Stimulated activated CD4-positive, alpha-beta T cell treated with anti-CD3 and anti-CD28 coated beads, TNF-alpha, amount 100 ng/mL, for 1 hour (primary cell): ENCODE measurements at regions not wholly inside any gene's neighbourhood (a gene's known extent, or its start where the extent isn't known, plus 50 kb on each side); places are given as distances from the start of the nearest gene placed in this dataset.

Experiments
- DNase-seq, 3 donors: peaks; one replicate each; pipeline ENCODE4 v3.0.0-alpha.2; 2020; ENCODE audit warnings: low read depth in 3 of 3, low spot score in 1 of 3

DNA sequence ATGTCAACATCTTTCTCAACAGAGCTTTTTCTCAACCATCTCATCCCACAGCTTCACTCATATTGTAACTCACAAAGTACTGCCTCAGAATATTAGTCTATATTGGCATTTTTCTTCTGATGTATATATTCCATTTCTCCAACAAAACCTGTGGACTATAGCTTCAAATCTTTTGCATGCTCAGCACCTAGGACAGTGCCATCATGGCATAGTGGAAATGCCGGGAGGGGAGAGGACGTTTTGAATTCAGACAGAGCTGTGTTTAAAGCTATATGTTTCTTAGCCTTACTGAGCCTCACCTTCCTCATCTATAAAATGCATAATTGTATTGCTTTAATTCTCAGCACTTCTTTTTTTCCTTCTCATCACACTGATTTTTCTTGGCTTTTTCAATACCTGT is 452.6 kb downstream of the GALC start:
- DNase-seq: no peak

DNA sequence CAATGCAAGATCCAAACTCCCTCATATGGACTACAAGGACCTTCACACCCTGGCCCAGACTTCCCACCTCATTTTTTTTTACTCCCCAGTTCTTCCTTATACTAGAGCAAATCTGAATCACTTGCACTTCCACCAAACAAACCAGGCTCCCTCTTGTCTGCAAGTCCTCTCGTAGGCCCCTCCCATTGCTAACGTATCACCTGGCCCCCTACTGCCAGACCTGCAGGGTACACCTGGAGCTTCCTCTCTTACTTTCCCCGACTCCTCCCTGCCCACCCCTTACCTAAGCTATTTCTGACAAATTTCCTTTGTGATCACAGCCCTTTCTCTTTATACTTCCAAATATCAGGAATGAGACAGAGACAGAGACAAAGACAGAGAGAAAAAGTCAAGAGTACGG is 463.9 kb downstream of the GALC start:
- DNase-seq: no peak

DNA sequence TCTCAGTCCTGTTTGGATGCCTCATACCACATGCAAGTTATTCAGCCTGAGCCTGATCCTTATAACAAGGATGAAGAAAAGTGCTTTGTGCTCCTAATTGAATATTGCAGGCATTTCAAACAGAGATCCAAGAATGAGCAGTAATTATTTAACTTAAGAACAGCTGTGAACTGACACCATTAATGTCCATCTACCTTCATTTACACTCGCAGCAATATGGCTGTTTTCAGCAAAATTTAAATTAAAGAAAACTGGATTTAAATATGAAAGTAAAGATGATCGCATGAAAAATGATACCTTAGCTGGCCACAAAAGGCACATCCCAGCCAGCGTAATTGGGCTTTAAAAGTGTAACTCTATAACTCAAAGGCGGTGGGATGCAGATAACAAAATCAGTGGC is 466.3 kb downstream of the GALC start:
- no peak for DNase-seq

DNA sequence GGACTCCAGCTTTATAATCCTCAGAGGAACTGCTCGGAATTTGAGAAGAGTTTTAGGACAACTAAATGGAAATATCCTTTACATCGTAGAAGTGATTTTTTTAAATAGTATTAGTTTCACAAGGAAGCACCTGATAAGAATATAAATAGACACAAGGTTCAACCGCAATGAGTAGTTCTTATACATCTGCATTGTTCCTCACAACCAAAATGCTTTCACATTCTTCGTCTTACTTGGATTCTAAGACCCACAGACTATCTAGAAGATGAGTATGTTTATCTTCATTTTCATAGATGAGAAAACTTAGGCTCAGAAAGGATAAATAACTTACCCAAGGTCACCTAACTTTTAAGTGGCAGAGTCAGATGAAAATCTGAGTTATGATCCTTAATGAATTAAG is 469.0 kb downstream of the GALC start:
- DNase-seq: no peak

DNA sequence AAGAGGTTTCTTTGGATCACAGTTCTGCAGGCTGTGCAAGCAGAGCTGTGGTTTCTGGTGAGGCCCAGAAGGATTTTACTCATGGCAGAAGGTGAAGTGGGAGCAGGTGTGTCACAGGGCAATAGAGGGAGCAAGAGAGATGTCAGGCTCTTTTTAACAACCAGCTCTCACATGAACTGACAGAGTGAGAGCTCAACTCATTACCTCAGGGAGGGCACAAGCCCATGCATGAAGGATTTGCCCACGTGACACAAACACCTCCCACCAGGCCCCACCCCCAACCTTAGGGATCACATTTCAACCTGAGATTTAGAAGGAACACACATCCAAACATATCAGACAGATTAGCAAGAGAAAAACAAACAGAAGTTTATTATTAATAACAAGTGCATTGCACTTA is 470.4 kb downstream of the GALC start:
- no peak for DNase-seq

DNA sequence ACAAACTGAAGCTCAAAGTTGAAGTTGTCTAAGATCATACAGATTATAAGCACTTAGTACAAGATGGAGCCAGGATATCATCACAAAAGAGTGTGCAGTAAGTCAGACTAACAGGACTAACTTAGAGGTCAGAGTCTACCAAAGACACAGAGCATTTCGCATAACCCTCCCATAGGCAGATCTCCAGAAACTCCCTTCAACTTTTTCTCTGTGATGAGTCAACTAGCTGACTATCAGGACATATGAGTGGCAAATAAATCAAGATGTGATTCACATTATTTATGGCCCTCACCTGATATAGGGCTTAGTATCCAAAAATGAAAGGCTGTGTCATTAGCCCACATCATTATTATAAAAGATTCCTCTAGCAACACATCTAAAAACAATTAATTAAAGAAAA is 484.6 kb downstream of the GALC start:
- DNase-seq: no peak

DNA sequence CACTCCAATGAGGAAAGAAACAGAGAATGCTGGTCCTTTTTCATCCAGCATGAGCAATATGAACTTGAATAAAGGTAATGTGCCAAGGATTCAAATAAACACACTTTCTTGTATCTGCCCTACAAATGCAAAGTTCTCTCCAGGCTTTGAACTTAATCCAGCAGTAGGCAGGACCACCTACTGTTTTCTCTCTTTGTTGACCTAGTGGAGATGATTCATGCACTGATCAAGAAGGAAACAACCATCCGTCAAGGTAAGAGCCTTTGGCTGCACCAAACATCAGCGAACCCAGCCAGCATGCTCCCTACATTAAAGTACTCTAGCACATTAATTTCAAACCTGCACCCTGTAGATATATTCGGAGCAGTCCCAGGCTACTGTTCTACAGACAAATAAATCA is 489.3 kb downstream of the GALC start:
- DNase-seq: no peak

DNA sequence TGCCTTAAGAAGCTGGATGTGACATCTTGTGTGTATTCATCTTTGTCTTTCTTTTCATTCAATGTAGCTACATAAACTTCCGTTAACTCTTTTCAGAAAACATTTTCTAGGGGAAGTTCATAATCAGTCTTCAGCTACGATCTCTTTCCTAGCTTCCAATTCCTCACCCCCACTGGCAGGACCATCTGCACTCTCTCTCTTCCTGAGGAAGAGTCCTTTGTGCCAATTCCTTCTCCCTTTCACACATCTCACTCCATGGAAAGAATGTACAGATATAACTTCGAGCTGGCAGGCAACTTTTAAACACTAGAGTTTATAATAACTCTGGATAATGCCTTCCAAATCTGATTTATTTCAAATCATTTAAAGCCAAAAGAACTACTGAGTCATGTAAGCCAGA is 495.7 kb downstream of the GALC start:
- no peak for DNase-seq

DNA sequence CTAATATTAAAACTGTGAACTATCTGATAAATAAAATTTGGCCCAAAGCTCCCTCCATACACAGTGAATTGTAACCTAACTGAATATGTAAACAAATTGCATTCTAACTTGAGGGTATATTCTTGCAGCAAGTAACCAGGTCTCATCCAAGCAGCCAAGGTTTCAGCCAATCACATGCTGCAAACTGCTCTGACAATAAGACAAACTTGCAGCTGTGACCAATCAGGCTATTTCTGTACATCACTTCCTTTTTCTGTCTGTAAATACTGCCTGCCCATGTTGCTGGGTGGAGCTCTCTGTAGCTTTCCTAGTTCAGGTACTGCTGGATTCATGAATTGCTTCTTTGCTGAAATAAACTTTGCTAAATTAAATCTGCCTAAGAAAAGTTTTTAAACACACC is 499.0 kb downstream of the GALC start:
- DNase-seq: no peak

DNA sequence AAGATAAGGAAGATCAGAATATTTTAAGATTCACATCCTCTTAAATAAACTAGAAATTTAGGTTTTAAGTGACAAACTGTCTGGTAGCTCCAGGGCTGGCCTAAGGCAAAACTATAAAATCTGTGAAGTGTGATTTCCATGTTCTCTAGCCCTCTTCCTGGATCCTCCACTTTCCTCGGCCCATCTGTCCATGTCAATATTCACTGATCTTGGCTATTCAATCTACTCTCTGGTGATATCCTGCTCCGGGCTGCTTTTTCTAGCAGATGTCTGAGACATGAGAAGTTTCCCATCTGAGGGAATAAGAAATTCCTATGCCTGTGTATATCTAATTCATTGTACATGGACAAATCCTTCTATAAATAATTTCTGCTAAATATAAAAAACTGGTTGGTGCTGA is 500.4 kb downstream of the GALC start:
- DNase-seq: no peak

DNA sequence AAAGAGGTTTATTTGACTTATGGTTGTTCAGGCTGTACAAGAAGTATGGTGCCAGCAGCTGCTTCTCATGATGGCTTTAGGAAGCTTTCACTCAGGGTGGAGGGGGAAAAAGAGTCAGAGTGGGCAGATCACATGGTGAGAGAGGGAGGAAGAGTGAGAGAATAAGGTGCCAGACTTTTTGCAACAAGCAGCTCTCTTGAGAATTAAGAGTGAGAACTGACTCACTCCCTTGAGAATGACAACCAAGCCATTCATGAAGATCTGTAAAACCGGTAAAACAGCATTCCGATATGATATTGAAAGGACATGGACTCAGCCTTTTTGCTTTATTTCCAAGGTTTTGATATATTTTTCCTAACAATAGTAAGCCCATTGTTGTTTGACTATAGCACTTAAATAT is 501.2 kb downstream of the GALC start:
- no peak for DNase-seq

DNA sequence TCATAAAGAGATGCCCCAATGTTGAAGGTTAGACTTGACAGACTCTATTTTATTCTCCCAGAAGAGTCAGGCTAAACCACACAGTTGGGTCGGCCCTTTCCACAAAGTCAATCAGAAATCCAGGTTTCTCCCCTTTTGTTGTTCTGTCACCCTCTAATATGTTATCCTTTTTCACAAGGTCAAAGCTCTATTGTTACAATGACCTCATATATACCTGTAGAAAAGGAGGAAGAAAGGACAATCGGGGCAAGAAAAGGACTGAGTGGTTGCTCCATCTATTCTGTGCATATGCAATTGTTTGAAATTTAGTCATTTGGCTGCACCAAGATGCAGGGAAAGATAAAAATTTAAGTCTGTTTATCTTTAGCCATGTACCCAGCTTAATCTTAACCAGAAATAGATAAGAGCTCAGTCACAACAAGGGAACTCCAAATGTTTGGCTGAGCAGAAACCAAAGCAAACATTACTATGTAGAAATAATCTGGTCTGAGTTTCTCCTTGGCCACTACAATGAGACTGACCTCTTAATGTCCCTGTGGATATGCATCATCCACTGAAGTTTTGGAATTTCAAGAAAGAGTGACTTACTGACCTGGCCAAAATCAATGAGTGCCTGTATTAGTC is 503.7 kb downstream of the GALC start:
- DNase-seq: no peak

DNA sequence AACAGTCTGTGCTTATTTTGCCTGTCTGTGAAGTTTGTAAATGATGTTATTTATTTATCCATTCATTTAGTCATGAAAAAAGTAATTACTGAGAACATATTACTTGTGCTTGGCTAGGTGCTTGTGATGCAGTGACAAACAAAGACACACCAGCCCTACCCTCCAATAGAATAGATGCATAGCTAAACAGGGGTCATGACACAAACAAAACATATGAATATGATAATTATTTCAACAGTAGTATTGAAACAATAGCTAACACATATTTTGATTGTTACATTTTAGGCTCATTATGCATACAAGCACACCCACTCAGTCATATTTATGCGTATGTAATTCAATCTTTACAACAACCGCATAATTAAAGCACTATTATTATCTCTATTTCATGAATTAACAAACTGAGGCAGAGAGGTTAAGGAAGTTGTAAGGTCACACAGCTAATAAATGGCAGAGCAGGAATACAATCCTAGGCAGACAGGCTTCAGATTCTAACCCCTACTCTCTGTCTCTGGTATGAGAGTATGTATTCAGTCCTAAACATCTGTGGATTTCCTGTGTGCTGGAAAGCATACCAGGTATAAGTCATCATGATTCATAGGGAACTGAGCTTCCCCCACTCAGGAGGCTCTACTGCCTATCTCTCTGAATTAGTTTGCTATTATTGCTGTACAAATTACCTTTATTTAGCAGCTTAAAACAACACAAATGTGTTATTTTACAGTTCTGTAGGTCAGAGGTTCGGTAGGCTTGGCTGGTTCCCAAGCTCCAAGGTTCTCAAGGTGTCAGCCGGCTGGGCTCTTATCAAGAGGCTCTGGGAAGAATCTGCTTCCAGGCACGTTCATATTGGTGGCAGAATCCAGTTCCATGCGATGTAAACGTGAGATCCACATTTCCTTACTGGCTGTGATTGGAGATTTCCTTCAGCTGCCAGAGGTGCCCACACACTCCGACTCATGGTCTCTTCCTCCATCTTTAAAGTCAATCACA is 509.4 kb downstream of the GALC start:
- no peak for DNase-seq

DNA sequence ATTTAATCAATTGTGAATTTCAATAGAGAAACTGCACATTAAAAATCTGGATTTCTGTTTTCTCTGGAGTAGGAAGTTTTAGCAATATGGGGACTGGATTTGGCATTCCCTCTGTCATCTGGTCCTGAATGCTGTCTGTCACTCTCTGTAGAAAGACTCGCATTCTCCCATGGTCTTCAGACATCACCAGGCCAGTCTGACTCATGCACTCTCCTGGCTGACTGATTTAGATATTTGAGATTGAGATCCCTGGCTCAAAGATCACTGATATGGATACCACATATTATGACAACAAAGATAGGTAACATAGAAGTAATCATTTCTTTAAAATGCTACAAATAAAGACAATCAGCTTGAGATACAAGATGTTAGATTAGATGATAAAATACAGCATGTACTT is 524.5 kb downstream of the GALC start:
- DNase-seq: no peak

DNA sequence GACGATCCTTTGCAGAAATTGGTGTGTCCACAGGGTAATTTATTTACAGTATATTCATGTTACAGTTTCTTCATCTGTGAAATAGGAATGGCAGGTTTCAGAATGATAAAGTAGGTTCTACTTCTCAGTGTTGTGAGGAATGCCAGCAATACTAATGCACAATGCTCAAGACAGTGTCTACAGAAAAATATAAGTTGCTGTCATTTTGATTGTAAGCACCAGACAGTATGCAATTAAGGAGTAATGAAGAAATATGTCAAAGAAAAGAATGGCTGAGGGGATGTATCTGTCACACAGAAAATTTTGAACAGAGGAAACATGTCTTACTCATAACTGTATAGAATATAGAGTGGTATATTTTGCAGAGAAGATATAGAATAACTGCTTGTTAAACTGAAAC is 525.4 kb downstream of the GALC start:
- DNase-seq: no peak

DNA sequence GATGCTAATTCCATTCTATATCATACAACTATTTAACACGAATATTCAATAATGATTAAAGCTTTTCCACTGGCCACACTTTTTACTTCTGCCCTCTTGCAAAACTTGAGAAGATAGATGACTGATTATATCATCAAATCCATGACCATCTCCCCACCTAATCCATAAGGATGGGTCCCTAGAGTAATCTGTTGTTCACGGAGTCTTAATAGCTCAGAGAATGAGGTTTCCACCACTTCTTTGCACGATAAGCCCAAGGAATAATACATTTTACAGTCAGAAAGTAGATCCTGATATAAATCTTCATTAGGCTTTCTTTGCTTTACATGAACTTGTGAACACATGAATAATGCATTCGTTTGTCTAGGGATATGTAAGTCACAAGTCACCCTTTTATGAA is 527.2 kb downstream of the GALC start:
- no peak for DNase-seq

DNA sequence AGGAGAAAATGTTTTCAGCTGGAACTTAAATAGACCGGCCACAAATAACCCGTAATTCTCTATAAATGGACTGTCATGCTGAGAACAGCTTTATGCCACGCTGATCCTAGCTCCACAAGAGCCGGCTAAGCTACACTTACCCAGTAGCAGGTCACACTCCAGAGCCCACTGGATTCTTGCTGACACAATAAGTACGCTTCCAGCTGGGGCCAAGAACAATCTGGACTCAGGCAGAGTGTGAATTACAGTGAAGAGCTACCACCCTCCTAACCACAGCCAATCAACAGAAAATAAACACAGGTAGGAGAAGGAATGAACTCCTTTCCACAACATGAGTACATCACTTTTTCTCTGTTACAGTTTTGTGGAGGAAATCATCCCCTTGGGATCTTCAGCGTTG is 531.3 kb downstream of the GALC start:
- no peak for DNase-seq

DNA sequence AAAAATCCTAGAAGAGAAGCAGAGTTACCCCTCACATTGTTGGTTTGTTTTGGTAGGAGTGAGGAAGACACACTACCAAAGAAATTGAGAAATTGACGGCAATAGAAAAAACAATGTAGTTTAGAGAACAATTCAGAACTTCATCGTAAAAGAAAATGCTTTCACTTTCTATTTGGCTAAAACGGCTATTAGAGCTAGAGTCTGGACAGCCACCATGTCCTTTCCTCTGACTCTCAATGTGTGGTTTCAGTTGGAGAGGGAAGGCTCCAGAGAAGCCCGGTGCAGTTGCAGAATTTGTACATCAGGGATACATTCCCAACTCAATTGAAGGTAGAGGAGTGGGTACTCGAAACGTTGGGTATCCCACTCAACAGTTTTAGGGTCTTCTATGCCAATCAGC is 535.3 kb downstream of the GALC start:
- DNase-seq: no peak

DNA sequence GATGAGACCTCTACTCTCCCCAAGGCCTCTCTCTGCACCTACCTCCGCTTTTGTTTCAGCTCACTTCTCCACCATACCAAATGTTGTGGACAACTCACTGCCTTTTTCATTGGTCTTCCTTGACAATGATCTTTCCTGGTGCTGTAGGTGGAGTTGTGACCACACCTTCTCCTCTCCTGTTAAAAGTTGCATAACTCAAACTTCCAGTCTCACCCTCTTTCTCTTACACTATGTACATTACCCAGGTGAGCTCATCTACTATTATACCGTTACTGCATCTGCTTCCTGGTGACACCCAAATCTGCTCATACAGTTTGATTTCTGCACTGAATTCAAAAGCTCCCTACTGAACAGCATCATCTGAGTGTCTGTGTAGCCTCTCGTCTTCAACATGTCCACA is 542.8 kb downstream of the GALC start:
- no peak for DNase-seq

DNA sequence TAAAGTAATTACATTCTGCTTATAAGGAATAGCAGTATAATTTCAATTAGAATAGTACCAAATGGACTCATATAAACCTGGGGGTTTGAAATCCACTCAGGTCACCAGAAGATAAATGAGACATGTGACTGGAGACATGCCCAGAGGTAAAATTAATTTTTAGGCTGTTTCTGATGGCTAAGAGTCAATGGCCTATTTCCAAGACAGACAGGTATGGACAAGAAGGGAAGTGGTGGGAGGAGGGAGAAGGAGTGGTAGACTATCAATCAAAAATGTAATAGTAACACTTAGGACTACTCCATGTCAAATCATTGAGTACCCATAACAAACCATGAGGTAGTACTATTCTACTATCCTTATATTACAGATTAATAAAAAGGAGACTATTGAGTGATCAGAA is 544.0 kb downstream of the GALC start:
- no peak for DNase-seq

DNA sequence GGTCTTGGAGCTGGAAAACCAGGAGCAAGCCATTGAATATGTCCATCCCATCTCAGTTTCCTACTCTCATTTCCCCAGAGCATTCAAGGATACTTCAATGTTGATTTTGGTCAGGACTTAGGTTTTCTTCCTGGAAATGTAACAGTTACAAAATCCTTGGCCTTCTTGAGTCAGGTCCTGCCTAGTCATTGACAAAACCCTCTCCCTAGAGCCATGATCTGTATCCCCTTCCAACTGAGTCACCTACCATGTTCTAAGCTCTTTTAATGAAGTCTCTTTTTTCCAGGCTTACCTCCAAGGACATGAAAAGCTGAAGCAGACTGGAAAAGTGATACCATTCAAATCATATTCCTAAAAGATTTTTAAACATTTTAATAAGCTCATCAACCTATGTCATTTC is 549.2 kb downstream of the GALC start:
- DNase-seq: no peak

DNA sequence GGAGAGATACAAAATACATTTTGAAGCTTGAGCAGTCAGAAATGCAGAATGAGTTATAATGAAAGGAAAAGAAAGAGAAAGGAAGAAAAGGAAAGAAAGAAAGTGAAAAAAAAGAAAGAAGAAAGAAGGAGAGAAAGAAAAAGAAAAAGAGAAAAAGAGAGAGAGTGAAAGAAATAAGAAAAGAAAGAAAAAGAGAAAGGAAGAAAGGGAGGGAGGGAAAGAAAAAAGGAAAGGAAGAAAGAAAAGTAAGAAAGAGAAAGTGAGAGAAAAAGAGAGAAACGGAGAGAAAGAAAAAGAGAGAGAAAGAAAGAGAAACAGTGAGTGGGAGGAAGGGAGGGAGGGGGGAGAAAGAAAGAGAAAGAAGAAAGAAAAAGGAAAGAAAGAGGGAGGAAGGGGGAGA is 549.9 kb downstream of the GALC start:
- no peak for DNase-seq

DNA sequence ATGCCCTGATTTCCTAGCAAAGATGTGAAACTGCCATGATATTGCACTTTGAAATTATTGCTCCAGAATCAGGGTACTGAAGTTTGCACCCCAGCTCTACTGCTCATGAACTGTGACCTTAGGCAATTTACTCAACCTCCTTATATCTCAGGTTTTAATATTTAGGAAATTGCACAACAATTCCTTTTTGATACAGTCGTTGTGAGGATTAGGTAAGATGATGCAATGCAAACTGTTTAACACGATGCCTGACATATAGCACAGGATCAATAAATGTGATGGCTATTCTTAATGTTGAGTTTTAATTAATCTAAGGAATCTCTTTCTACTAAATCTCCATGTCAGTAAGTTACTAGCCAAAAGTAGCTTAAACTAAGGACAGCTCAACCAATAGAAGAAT is 555.8 kb downstream of the GALC start:
- no peak for DNase-seq
